LNCaP clone FGC (cell line): ENCODE measurements at regions not wholly inside any gene's neighbourhood (a gene's known extent, or its start where the extent isn't known, plus 50 kb on each side); places are given as distances from the start of the nearest gene placed in this dataset.

Experiments used
- DNase-seq: peaks from one replicate; pipeline ENCODE4 v3.0.0-alpha.2; 2011; ENCODE audit warnings: low read depth
- H3K4me3 ChIP-seq: 2 replicates; pipeline ENCODE4 v1.5.1; 2011; ENCODE audit warnings: mild to moderate bottlenecking, low read depth, low read length, control low read depth
- TF ChIP-seq, protein P1 (sequence below): IDR thresholded peaks from 2 replicates; pipeline ENCODE4 v1.5.1; 2012; ENCODE audit warnings: mild to moderate bottlenecking; ENCODE audit not compliant: control insufficient read depth, insufficient read depth; ENCODE audit errors: extremely low read depth

- no peak overlapping the region for H3K4me3 ChIP-seq
- no peak for DNase-seq
- TF ChIP-seq, protein P1, sequence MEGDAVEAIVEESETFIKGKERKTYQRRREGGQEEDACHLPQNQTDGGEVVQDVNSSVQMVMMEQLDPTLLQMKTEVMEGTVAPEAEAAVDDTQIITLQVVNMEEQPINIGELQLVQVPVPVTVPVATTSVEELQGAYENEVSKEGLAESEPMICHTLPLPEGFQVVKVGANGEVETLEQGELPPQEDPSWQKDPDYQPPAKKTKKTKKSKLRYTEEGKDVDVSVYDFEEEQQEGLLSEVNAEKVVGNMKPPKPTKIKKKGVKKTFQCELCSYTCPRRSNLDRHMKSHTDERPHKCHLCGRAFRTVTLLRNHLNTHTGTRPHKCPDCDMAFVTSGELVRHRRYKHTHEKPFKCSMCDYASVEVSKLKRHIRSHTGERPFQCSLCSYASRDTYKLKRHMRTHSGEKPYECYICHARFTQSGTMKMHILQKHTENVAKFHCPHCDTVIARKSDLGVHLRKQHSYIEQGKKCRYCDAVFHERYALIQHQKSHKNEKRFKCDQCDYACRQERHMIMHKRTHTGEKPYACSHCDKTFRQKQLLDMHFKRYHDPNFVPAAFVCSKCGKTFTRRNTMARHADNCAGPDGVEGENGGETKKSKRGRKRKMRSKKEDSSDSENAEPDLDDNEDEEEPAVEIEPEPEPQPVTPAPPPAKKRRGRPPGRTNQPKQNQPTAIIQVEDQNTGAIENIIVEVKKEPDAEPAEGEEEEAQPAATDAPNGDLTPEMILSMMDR: no peak
Measured at GRCh38 chr13:89567025-89567424, 1780.5 kb upstream of the MIR17HG start.

DNA sequence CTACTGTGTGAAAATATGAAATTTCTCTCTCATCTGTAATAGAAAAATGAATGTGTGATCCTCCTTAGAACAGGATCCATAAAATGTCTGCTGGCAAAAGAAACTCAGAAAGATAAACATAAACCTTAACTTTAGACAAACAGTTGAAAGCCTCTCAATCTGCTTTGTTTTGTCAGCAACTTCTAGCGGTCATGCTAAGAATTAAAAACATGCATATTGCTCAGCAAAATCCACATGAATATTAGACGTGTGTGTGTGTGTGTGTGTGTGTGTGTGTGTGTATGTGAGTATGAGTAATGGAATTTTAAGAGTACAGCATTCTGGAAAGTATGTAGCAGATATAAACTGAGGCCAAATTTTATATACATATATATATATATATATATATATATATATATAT is 1779.2 kb upstream of the MIR17HG start:
- TF ChIP-seq, protein P1: no peak
- H3K4me3 ChIP-seq: no peak overlapping the region
- DNase-seq: no peak

- no peak for DNase-seq
- TF ChIP-seq, protein P1: no peak
- H3K4me3 ChIP-seq: no peak overlapping the region
Measured at GRCh38 chr13:89568746-89569145, 1778.7 kb upstream of the MIR17HG start.

DNA sequence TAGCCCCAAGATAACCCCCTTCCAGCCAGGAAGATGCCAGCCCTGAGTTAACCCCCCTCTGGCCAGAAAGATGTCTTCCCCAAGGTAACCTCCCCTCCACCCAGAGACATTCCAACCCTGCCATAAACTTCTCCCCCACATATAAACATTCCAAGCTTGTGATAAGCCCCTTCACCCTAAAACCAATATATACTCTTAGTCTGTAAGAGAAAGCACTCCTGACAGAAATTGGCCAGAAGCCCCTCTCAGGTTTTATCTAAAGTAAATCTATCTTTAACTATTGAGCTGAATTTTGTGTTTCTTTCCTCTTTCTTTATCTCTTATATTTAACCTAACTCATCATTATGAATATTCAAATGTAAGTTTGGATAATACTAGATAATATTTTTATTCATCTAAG is 1775.8 kb upstream of the MIR17HG start:
- TF ChIP-seq, protein P1: no peak
- DNase-seq: no peak
- H3K4me3 ChIP-seq: no peak overlapping the region

GRCh38 chr13:89574077-89574476 is 1773.4 kb upstream of the MIR17HG start:
- DNase-seq: no peak
- H3K4me3 ChIP-seq: no peak overlapping the region
- TF ChIP-seq, protein P1: no peak

GRCh38 chr13:89577301-89577700 is 1770.2 kb upstream of the MIR17HG start:
- TF ChIP-seq, protein P1: no peak
- H3K4me3 ChIP-seq: no peak overlapping the region
- no peak for DNase-seq

- no peak for DNase-seq
- H3K4me3 ChIP-seq: no peak overlapping the region
- TF ChIP-seq, protein P1: no peak
Measured at GRCh38 chr13:89584058-89584620, 1763.3 kb upstream of the MIR17HG start.
